DND-41 (cell line): ENCODE measurements at regions not wholly inside any gene's neighbourhood (a gene's known extent, or its start where the extent isn't known, plus 50 kb on each side); places are given as distances from the start of the nearest gene placed in this dataset.

Experiments used
- ATAC-seq: fragments of 200-7000 bp; cut with Tn5 transposase; 3 replicates; pipeline ENCODE4 v1.9.1; 2021; ENCODE audit warnings: low read depth; ENCODE audit not compliant: insufficient read depth
- DNase-seq: peaks from one replicate; pipeline ENCODE4 v3.0.0-alpha.2; 2020
- H2AFZ ChIP-seq: 2 replicates; pipeline ENCODE4 v1.6.0; 2012; ENCODE audit warnings: low read depth, low read length
- H3K27ac ChIP-seq: 2 replicates; pipeline ENCODE4 v1.5.1; 2012; ENCODE audit warnings: low read length, inconsistent platforms
- H3K27me3 ChIP-seq: fragments of 200-600 bp; sonication (generic); 2 replicates; pipeline ENCODE4 v1.6.0; 2012; ENCODE audit warnings: low read length, mild to moderate bottlenecking, inconsistent platforms; ENCODE audit not compliant: insufficient read depth, poor library complexity
- H3K36me3 ChIP-seq: 2 replicates; pipeline ENCODE4 v1.5.1; 2012; ENCODE audit warnings: low read length, inconsistent platforms; ENCODE audit not compliant: insufficient read depth
- H3K4me1 ChIP-seq: 2 replicates; pipeline ENCODE4 v1.5.1; 2012; ENCODE audit warnings: mild to moderate bottlenecking, low read length; ENCODE audit not compliant: insufficient read depth
- H3K4me2 ChIP-seq: 2 replicates; pipeline ENCODE4 v1.6.0; 2012; ENCODE audit warnings: mild to moderate bottlenecking, moderate library complexity, low read length, inconsistent platforms; ENCODE audit not compliant: insufficient read depth
- H3K4me3 ChIP-seq, 2 experiments: fragments of 200-600 bp in 1 of 2; shearing (Covaris generic) in 1 of 2; 2 replicates each; pipeline ENCODE4 v1.5.1; 2012 to 2016; ENCODE audit warnings: inconsistent platforms in 2 of 2, low read length in 2 of 2, mild to moderate bottlenecking in 2 of 2, low read depth in 1 of 2, moderate library complexity in 1 of 2
- H3K79me2 ChIP-seq: 2 replicates; pipeline ENCODE4 v1.6.0; 2012; ENCODE audit warnings: low read length, inconsistent platforms; ENCODE audit not compliant: insufficient read depth
- H3K9ac ChIP-seq: 2 replicates; pipeline ENCODE4 v1.6.0; 2012; ENCODE audit warnings: low read depth, mild to moderate bottlenecking, inconsistent platforms, low read length, moderate library complexity
- H3K9me3 ChIP-seq: 2 replicates; pipeline ENCODE4 v1.5.1; 2012; ENCODE audit warnings: low read length, moderate library complexity, mild to moderate bottlenecking, inconsistent platforms; ENCODE audit not compliant: insufficient read depth, severe bottlenecking
- H4K20me1 ChIP-seq: 2 replicates; pipeline ENCODE4 v1.6.0; 2012; ENCODE audit warnings: low read length; ENCODE audit not compliant: insufficient read depth
- CTCF ChIP-seq: IDR thresholded peaks from 2 replicates; pipeline ENCODE4 v1.5.1; 2012; ENCODE audit warnings: borderline replicate concordance, low read length, moderate library complexity, mild to moderate bottlenecking; ENCODE audit not compliant: poor library complexity, severe bottlenecking; ENCODE audit errors: extremely low read depth
- EZH2 ChIP-seq: IDR thresholded peaks from 3 replicates; pipeline ENCODE4 v1.6.1; 2012; ENCODE audit warnings: borderline replicate concordance, low read depth, mild to moderate bottlenecking, moderate library complexity, low read length, inconsistent platforms; ENCODE audit not compliant: severe bottlenecking

GRCh38 chr5:17147617-17148016, 69.8 kb upstream of the BASP1 start:
- Histone ChIP-seq H2AFZ (no peak overlapping the region), H3K4me3 (no peak overlapping the region), H3K9ac (no peak overlapping the region), H3K79me2 (no peaks in the 10 kb centered on the region), H3K4me2 (no peak overlapping the region), H4K20me1 (no peaks in the 10 kb centered on the region), H3K4me1 (no peaks in the 10 kb centered on the region), H3K9me3 (no peaks in the 10 kb centered on the region), H3K27me3 (no peaks in the 10 kb centered on the region), H3K36me3 (no peaks in the 10 kb centered on the region), H3K27ac (no peak overlapping the region)
- ATAC-seq, result no peak
- TF ChIP-seq EZH2, result no peak
- no peak for TF ChIP-seq CTCF
- no peak for DNase-seq

GRCh38 chr5:17148481-17148880, 69.0 kb upstream of the BASP1 start:
- Histone ChIP-seq H3K4me1 (no peaks in the 10 kb centered on the region), H3K27me3 (no peaks in the 10 kb centered on the region), H3K4me3 (no peak overlapping the region), H3K4me2 (no peak overlapping the region), H3K36me3 (no peaks in the 10 kb centered on the region), H3K27ac (no peak overlapping the region), H3K79me2 (no peaks in the 10 kb centered on the region), H2AFZ (no peak overlapping the region), H3K9me3 (no peaks in the 10 kb centered on the region), H4K20me1 (no peaks in the 10 kb centered on the region), H3K9ac (no peak overlapping the region)
- DNase-seq (no peak), ATAC-seq (no peak)
- no peak for TF ChIP-seq CTCF
- no peak for TF ChIP-seq EZH2

GRCh38 chr5:17149786-17150185, 67.6 kb upstream of the BASP1 start:
- Histone ChIP-seq H3K27me3 (no peaks in the 10 kb centered on the region), H3K9me3 (no peaks in the 10 kb centered on the region), H3K27ac (no peak overlapping the region), H3K4me3 (no peak overlapping the region), H2AFZ (no peak overlapping the region), H3K4me1 (no peaks in the 10 kb centered on the region), H3K79me2 (no peaks in the 10 kb centered on the region), H3K9ac (no peak overlapping the region), H3K4me2 (no peak overlapping the region), H3K36me3 (no peaks in the 10 kb centered on the region), H4K20me1 (no peaks in the 10 kb centered on the region)
- ATAC-seq (no peak), DNase-seq (no peak)
- TF ChIP-seq CTCF, result no peak
- TF ChIP-seq EZH2, result no peak

- Histone ChIP-seq H3K4me2 (no peak overlapping the region), H3K79me2 (no peaks in the 10 kb centered on the region), H3K36me3 (no peaks in the 10 kb centered on the region), H4K20me1 (no peaks in the 10 kb centered on the region), H3K9me3 (no peaks in the 10 kb centered on the region), H3K27ac (no peak overlapping the region), H3K27me3 (no peaks in the 10 kb centered on the region), H2AFZ (no peak overlapping the region), H3K4me1 (no peaks in the 10 kb centered on the region), H3K4me3 (no peak overlapping the region), H3K9ac (no peak overlapping the region)
- ATAC-seq (no peak), DNase-seq (no peak)
- TF ChIP-seq EZH2 (no peak), CTCF (no peak)
Measured at GRCh38 chr5:17150531-17150930, 66.9 kb upstream of the BASP1 start.
